ENCODE measurements at regions not wholly inside any gene's neighbourhood (a gene's known extent, or its start where the extent isn't known, plus 50 kb on each side); places are given as distances from the start of the nearest gene placed in this dataset.

- DNase-seq (ENCODE audit: low spot score): no peak
Measured at GRCh38 chr15:93167291-93167690, 78.3 kb upstream of the RGMA start.

- no peak for DNase-seq (ENCODE audit: low spot score)
Measured at GRCh38 chr15:93166675-93167074, 77.7 kb upstream of the RGMA start.

- DNase-seq (ENCODE audit: low spot score): no peak
Measured at GRCh38 chr15:93165734-93166470, 76.9 kb upstream of the RGMA start.

GRCh38 chr15:93164409-93164808 lies 75.4 kb upstream of the RGMA start:
- no peak for DNase-seq (ENCODE audit: low spot score)

- no peak for DNase-seq (ENCODE audit: low spot score)
Measured at GRCh38 chr15:93162560-93162959, 73.5 kb upstream of the RGMA start.

GRCh38 chr15:93159930-93160329 lies 70.9 kb upstream of the RGMA start:
- DNase-seq (ENCODE audit: low spot score): no peak

- DNase-seq (ENCODE audit: low spot score): no peak
Measured at GRCh38 chr15:93158097-93158900, 69.3 kb upstream of the RGMA start.

GRCh38 chr15:93154666-93155065 lies 65.7 kb upstream of the RGMA start:
- DNase-seq (ENCODE audit: low spot score): no peak

GRCh38 chr15:93152951-93153350 lies 63.9 kb upstream of the RGMA start:
- peak; percentile 66 for DNase-seq (ENCODE audit: low spot score)

- DNase-seq (ENCODE audit: low spot score): peak; percentile 23
Measured at GRCh38 chr15:93152360-93152759, 63.3 kb upstream of the RGMA start.

GRCh38 chr15:93150910-93151881 lies 62.2 kb upstream of the RGMA start:
- no peak for DNase-seq (ENCODE audit: low spot score)

- no peak for DNase-seq (ENCODE audit: low spot score)
Measured at GRCh38 chr15:93146601-93147000, 57.6 kb upstream of the RGMA start.

GRCh38 chr15:93146196-93146595 lies 57.2 kb upstream of the RGMA start:
- no peak for DNase-seq (ENCODE audit: low spot score)

GRCh38 chr15:93144463-93145236 lies 55.6 kb upstream of the RGMA start:
- no peak for DNase-seq (ENCODE audit: low spot score)

- DNase-seq (ENCODE audit: low spot score): no peak
Measured at GRCh38 chr15:93143186-93143585, 54.2 kb upstream of the RGMA start.

- DNase-seq (ENCODE audit: low spot score): no peak
Measured at GRCh38 chr15:93141371-93141794, 52.4 kb upstream of the RGMA start.

GRCh38 chr15:93139436-93139835 lies 50.4 kb upstream of the RGMA start:
- DNase-seq (ENCODE audit: low spot score): no peak

GRCh38 chr15:93138681-93139250 lies 49.8 kb upstream of the RGMA start:
- no peak for DNase-seq (ENCODE audit: low spot score)
